ENCODE measurements at regions not wholly inside any gene's neighbourhood (a gene's known extent, or its start where the extent isn't known, plus 50 kb on each side); places are given as distances from the start of the nearest gene placed in this dataset.

DNA sequence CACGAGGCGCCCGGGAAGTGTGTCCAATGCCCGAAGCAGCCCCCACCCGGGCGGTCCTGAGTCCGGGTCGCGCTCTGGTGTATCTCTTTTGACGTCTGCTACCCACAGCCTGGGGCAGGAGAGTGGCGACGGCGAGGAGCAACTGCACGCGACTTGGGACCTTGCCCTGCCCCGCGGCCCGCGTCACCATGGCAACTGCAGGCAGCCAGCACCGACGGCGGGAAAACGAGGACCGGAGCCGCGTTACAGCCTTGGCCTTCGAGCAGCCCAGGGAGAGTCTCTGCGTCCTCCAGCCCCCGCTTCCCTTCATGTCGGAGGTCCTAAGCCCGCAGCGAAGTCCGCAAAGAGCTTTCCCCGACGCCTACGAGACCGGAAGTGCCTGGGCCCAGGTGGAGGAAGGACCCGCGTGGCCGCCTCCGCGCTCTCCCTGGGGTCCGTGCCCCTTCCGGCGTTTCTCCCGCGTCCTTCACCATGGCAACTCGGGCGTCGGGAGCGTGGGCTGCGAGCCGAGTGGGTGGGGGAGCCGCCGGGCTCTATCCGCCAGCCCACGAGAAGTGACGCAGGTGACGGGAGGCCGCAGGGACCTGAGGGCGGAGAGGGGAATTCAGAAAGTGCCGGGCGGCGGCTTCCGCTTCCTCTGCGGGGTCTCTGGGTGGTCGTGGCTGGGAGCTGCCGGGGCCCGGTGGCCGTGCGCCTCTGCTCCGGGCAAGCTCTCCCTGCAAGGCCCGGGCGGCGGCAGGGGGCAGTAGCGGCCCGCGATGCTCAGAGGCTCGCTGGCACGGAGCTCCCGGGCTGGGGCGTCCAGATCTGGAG lies 88.6 kb upstream of the TGM3 start (continued):
- TF ChIP-seq KLF11 (CRISPR knock-in tag; IDR thresholded peaks at IDR 0.05) (no peak), EED (CRISPR knock-in tag; IDR thresholded peaks at IDR 0.05) (no peak), RNF2 (conservative IDR thresholded peaks at IDR 0.05; ENCODE audit: low read depth) (peak; percentile 46; the same call in 1 of the 2 replicates), SRF (IDR thresholded peaks at IDR 0.05; ENCODE audit: low read depth, low read length) (no peak), ZNF335 (CRISPR knock-in tag; IDR thresholded peaks at IDR 0.05) (no peak), EEA1 (CRISPR knock-in tag; IDR thresholded peaks at IDR 0.05; ENCODE audit: borderline replicate concordance) (no peak; the same call in 1 of the 2 replicates), SOX5 (CRISPR knock-in tag; IDR thresholded peaks at IDR 0.05; ENCODE audit: borderline replicate concordance) (peak; percentile 9; the same call in 1 of the 2 replicates), ZNF883 (CRISPR knock-in tag; IDR thresholded peaks at IDR 0.05; ENCODE audit: not compliant biosample characterization) (peak; percentile 27), ZMYM4 (CRISPR knock-in tag; IDR thresholded peaks at IDR 0.05) (peak; percentile 62; the same call in 1 of the 2 replicates), ZNF121 (CRISPR knock-in tag; IDR thresholded peaks at IDR 0.05) (peak; percentile 44; the same call in 1 of the 2 replicates), MED8 (CRISPR knock-in tag; IDR thresholded peaks at IDR 0.05; ENCODE audit: insufficient replicate concordance) (no peak), PRMT3 (CRISPR knock-in tag; IDR thresholded peaks at IDR 0.05; ENCODE audit: borderline replicate concordance, low read depth) (no peak)
- TF ChIP-seq, protein P1, sequence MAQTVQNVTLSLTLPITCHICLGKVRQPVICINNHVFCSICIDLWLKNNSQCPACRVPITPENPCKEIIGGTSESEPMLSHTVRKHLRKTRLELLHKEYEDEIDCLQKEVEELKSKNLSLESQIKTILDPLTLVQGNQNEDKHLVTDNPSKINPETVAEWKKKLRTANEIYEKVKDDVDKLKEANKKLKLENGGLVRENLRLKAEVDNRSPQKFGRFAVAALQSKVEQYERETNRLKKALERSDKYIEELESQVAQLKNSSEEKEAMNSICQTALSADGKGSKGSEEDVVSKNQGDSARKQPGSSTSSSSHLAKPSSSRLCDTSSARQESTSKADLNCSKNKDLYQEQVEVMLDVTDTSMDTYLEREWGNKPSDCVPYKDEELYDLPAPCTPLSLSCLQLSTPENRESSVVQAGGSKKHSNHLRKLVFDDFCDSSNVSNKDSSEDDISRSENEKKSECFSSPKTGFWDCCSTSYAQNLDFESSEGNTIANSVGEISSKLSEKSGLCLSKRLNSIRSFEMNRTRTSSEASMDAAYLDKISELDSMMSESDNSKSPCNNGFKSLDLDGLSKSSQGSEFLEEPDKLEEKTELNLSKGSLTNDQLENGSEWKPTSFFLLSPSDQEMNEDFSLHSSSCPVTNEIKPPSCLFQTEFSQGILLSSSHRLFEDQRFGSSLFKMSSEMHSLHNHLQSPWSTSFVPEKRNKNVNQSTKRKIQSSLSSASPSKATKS (CRISPR knock-in tag; IDR thresholded peaks at IDR 0.05): no peak
- TF ChIP-seq, protein P2, sequence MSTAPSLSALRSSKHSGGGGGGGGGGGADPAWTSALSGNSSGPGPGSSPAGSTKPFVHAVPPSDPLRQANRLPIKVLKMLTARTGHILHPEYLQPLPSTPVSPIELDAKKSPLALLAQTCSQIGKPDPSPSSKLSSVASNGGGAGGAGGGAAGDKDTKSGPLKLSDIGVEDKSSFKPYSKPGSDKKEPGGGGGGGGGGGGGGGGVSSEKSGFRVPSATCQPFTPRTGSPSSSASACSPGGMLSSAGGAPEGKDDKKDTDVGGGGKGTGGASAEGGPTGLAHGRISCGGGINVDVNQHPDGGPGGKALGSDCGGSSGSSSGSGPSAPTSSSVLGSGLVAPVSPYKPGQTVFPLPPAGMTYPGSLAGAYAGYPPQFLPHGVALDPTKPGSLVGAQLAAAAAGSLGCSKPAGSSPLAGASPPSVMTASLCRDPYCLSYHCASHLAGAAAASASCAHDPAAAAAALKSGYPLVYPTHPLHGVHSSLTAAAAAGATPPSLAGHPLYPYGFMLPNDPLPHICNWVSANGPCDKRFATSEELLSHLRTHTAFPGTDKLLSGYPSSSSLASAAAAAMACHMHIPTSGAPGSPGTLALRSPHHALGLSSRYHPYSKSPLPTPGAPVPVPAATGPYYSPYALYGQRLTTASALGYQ (CRISPR knock-in tag; IDR thresholded peaks at IDR 0.05): no peak
- TF ChIP-seq, protein P3, sequence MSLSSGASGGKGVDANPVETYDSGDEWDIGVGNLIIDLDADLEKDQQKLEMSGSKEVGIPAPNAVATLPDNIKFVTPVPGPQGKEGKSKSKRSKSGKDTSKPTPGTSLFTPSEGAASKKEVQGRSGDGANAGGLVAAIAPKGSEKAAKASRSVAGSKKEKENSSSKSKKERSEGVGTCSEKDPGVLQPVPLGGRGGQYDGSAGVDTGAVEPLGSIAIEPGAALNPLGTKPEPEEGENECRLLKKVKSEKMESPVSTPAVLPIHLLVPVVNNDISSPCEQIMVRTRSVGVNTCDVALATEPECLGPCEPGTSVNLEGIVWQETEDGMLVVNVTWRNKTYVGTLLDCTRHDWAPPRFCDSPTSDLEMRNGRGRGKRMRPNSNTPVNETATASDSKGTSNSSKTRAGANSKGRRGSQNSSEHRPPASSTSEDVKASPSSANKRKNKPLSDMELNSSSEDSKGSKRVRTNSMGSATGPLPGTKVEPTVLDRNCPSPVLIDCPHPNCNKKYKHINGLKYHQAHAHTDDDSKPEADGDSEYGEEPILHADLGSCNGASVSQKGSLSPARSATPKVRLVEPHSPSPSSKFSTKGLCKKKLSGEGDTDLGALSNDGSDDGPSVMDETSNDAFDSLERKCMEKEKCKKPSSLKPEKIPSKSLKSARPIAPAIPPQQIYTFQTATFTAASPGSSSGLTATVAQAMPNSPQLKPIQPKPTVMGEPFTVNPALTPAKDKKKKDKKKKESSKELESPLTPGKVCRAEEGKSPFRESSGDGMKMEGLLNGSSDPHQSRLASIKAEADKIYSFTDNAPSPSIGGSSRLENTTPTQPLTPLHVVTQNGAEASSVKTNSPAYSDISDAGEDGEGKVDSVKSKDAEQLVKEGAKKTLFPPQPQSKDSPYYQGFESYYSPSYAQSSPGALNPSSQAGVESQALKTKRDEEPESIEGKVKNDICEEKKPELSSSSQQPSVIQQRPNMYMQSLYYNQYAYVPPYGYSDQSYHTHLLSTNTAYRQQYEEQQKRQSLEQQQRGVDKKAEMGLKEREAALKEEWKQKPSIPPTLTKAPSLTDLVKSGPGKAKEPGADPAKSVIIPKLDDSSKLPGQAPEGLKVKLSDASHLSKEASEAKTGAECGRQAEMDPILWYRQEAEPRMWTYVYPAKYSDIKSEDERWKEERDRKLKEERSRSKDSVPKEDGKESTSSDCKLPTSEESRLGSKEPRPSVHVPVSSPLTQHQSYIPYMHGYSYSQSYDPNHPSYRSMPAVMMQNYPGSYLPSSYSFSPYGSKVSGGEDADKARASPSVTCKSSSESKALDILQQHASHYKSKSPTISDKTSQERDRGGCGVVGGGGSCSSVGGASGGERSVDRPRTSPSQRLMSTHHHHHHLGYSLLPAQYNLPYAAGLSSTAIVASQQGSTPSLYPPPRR (CRISPR knock-in tag; IDR thresholded peaks at IDR 0.05; ENCODE audit: borderline replicate concordance): peak; percentile 58; the same call in 1 of the 2 replicates
- TF ChIP-seq, protein P4, sequence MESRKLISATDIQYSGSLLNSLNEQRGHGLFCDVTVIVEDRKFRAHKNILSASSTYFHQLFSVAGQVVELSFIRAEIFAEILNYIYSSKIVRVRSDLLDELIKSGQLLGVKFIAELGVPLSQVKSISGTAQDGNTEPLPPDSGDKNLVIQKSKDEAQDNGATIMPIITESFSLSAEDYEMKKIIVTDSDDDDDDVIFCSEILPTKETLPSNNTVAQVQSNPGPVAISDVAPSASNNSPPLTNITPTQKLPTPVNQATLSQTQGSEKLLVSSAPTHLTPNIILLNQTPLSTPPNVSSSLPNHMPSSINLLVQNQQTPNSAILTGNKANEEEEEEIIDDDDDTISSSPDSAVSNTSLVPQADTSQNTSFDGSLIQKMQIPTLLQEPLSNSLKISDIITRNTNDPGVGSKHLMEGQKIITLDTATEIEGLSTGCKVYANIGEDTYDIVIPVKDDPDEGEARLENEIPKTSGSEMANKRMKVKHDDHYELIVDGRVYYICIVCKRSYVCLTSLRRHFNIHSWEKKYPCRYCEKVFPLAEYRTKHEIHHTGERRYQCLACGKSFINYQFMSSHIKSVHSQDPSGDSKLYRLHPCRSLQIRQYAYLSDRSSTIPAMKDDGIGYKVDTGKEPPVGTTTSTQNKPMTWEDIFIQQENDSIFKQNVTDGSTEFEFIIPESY (CRISPR knock-in tag; IDR thresholded peaks at IDR 0.05): peak; percentile 19
- TF ChIP-seq, protein P5, sequence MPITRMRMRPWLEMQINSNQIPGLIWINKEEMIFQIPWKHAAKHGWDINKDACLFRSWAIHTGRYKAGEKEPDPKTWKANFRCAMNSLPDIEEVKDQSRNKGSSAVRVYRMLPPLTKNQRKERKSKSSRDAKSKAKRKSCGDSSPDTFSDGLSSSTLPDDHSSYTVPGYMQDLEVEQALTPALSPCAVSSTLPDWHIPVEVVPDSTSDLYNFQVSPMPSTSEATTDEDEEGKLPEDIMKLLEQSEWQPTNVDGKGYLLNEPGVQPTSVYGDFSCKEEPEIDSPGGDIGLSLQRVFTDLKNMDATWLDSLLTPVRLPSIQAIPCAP (CRISPR knock-in tag; IDR thresholded peaks at IDR 0.05; ENCODE audit: low read depth): no peak

Measured in HepG2 (cell line).